ENCODE measurements at regions not wholly inside any gene's neighbourhood (a gene's known extent, or its start where the extent isn't known, plus 50 kb on each side); places are given as distances from the start of the nearest gene placed in this dataset.

DNA sequence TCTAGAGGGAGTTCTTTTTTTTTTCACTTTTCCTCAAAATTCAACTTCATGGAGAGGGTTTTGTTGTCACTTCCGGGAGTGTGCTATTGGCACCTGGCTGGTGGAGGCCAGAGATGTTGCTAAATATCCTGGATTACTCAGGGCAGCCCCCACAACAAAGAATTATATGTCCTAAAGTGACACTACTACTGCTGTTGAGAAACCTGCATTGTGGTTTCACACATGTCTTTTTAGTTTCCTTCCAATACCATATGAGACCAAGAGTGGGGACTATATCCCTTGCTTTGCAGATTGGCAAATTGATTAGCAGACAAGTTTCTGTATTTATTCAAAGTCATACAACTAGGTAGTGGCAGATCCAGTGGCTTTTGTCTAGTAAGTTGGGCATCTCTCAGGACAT is 826.8 kb downstream of the TRIB2 start:
- no peak overlapping the region for H3K27ac ChIP-seq (replicated peaks; ENCODE audit: low read length)
- H3K23ac ChIP-seq (ENCODE audit: low read depth, low read length, poor library complexity), result no peak overlapping the region
- H4K8ac ChIP-seq (ENCODE audit: low read depth, low read length), result no peak overlapping the region
- no peak overlapping the region for H3K4me3 ChIP-seq (ENCODE audit: low read length in 2 of 2)
- no peak overlapping the region for H2AFZ ChIP-seq (ENCODE audit: low read length)
- H3K14ac ChIP-seq (ENCODE audit: low read length), result no peak overlapping the region
- no peaks in the 10 kb centered on the region for H3K9me3 ChIP-seq (replicated peaks in 1 of 2; ENCODE audit: control insufficient read depth in 2 of 2, insufficient read depth in 1 of 2, low read depth in 1 of 2, low read length in 2 of 2)
- no peak overlapping the region for H3K4ac ChIP-seq (ENCODE audit: low read length)
- H2BK15ac ChIP-seq (ENCODE audit: low read length), result no peak overlapping the region
- DNase-seq (ENCODE audit: low spot score), result no peak
- no CpG with 5 or more reads among the region's 1 CpG for WGBS, 2 donors (ENCODE audit: extremely low coverage in 2 of 2, insufficient read length in 2 of 2, insufficient replicate concordance in 1 of 2)
- H3K4me2 ChIP-seq (ENCODE audit: insufficient read depth, low read length, poor library complexity, severe bottlenecking), result no peak overlapping the region
- H3K36me3 ChIP-seq (replicated peaks in 1 of 2; ENCODE audit: control insufficient read depth in 2 of 2, insufficient read depth in 2 of 2, low read length in 2 of 2), result no peaks in the 10 kb centered on the region
- no peaks in the 10 kb centered on the region for H3K27me3 ChIP-seq (ENCODE audit: control insufficient read depth in 3 of 3, insufficient read depth in 3 of 3, low read depth in 1 of 3, low read length in 3 of 3)
- no peak overlapping the region for H2BK120ac ChIP-seq (ENCODE audit: low read depth, low read length)
- H3K79me1 ChIP-seq (ENCODE audit: low read depth, low read length), result no peaks in the 10 kb centered on the region
- peaks cover 0 to 3% of the 10 kb centered on the region in 2 donors for H3K4me1 ChIP-seq (ENCODE audit: control insufficient read depth in 2 of 2, insufficient read depth in 1 of 2, low read depth in 1 of 2, low read length in 2 of 2)
- no peak overlapping the region for H2BK12ac ChIP-seq (ENCODE audit: low read length)
- H3K9ac ChIP-seq (ENCODE audit: low read depth, low read length, poor library complexity), result no peak overlapping the region
- no peak overlapping the region for H2BK5ac ChIP-seq (ENCODE audit: low read length)
- H3K18ac ChIP-seq (ENCODE audit: low read length), result no peak overlapping the region
- H4K91ac ChIP-seq (ENCODE audit: low read depth, low read length, poor library complexity), result no peak overlapping the region
- no peak overlapping the region for H2AK5ac ChIP-seq (ENCODE audit: low read depth, low read length)

DNA sequence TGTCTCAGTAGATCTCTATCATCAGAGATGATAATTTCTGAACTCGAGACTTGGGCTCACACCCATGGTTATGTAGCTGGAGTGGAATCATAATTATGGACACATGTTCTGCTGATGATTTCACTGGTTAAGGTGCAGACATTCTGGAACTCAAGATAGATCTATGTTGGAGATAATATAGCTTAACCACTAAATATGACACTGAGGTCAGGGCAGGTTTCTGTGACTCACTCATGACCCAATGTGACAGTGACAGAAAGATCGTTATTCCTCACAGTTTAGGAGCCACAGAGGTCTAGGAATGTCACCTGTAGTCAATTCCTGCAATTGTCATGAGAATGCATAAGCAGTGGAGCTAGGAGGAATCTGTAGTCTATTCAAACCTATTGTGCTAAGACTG is 828.6 kb downstream of the TRIB2 start:
- Histone ChIP-seq H3K79me1 (ENCODE audit: low read depth, low read length) (no peaks in the 10 kb centered on the region), H3K9me3 (replicated peaks in 1 of 2; ENCODE audit: control insufficient read depth in 2 of 2, insufficient read depth in 1 of 2, low read depth in 1 of 2, low read length in 2 of 2) (no peaks in the 10 kb centered on the region), H3K18ac (ENCODE audit: low read length) (no peak overlapping the region), H3K27me3 (ENCODE audit: control insufficient read depth in 3 of 3, insufficient read depth in 3 of 3, low read depth in 1 of 3, low read length in 3 of 3) (no peaks in the 10 kb centered on the region), H3K36me3 (replicated peaks in 1 of 2; ENCODE audit: control insufficient read depth in 2 of 2, insufficient read depth in 2 of 2, low read length in 2 of 2) (no peaks in the 10 kb centered on the region), H2BK12ac (ENCODE audit: low read length) (no peak overlapping the region), H2BK120ac (ENCODE audit: low read depth, low read length) (no peak overlapping the region), H3K14ac (ENCODE audit: low read length) (no peak overlapping the region), H2BK15ac (ENCODE audit: low read length) (no peak overlapping the region), H3K23ac (ENCODE audit: low read depth, low read length, poor library complexity) (no peak overlapping the region), H3K4ac (ENCODE audit: low read length) (no peak overlapping the region), H2AK5ac (ENCODE audit: low read depth, low read length) (no peak overlapping the region), H3K4me1 (ENCODE audit: control insufficient read depth in 2 of 2, insufficient read depth in 1 of 2, low read depth in 1 of 2, low read length in 2 of 2) (no peaks in the 10 kb centered on the region), H3K4me2 (ENCODE audit: insufficient read depth, low read length, poor library complexity, severe bottlenecking) (no peak overlapping the region), H3K9ac (ENCODE audit: low read depth, low read length, poor library complexity) (no peak overlapping the region), H4K8ac (ENCODE audit: low read depth, low read length) (no peak overlapping the region), H4K91ac (ENCODE audit: low read depth, low read length, poor library complexity) (no peak overlapping the region), H2BK5ac (ENCODE audit: low read length) (no peak overlapping the region), H3K4me3 (ENCODE audit: low read length in 2 of 2) (no peak overlapping the region), H3K27ac (replicated peaks; ENCODE audit: low read length) (no peak overlapping the region), H2AFZ (ENCODE audit: low read length) (no peak overlapping the region)
- no CpG with 5 or more reads among the region's 2 CpGs for WGBS, 2 donors (ENCODE audit: extremely low coverage in 2 of 2, insufficient read length in 2 of 2, insufficient replicate concordance in 1 of 2)
- no peak for DNase-seq (ENCODE audit: low spot score)

DNA sequence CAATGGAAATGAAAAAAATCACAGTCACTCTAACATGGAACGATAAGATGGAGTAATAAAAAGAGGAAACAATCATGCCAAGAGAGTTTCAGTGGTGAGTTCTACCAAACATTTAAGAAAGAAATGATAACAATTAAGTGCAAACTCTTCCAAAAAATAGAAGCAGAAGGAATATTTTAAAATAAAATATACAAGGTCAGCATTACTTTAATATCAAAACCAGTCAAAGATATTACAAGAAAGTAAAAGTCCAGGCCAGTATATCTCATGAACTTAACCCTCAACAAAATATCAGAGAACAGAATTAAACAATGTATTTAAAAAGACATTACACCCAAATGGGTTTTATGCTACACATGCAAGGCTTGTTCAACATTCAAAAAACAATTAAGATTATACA is 829.4 kb downstream of the TRIB2 start:
- Histone ChIP-seq H2BK120ac (ENCODE audit: low read depth, low read length) (no peak overlapping the region), H3K4me3 (ENCODE audit: low read length in 2 of 2) (no peak overlapping the region), H3K4me1 (ENCODE audit: control insufficient read depth in 2 of 2, insufficient read depth in 1 of 2, low read depth in 1 of 2, low read length in 2 of 2) (no peaks in the 10 kb centered on the region), H4K91ac (ENCODE audit: low read depth, low read length, poor library complexity) (no peak overlapping the region), H2BK15ac (ENCODE audit: low read length) (no peak overlapping the region), H3K18ac (ENCODE audit: low read length) (no peak overlapping the region), H3K27me3 (ENCODE audit: control insufficient read depth in 3 of 3, insufficient read depth in 3 of 3, low read depth in 1 of 3, low read length in 3 of 3) (no peaks in the 10 kb centered on the region), H3K36me3 (replicated peaks in 1 of 2; ENCODE audit: control insufficient read depth in 2 of 2, insufficient read depth in 2 of 2, low read length in 2 of 2) (no peaks in the 10 kb centered on the region), H2AFZ (ENCODE audit: low read length) (no peak overlapping the region), H3K4me2 (ENCODE audit: insufficient read depth, low read length, poor library complexity, severe bottlenecking) (no peak overlapping the region), H4K8ac (ENCODE audit: low read depth, low read length) (no peak overlapping the region), H2BK12ac (ENCODE audit: low read length) (no peak overlapping the region), H3K14ac (ENCODE audit: low read length) (no peak overlapping the region), H2BK5ac (ENCODE audit: low read length) (no peak overlapping the region), H3K9me3 (replicated peaks in 1 of 2; ENCODE audit: control insufficient read depth in 2 of 2, insufficient read depth in 1 of 2, low read depth in 1 of 2, low read length in 2 of 2) (no peaks in the 10 kb centered on the region), H3K79me1 (ENCODE audit: low read depth, low read length) (no peaks in the 10 kb centered on the region), H2AK5ac (ENCODE audit: low read depth, low read length) (no peak overlapping the region), H3K23ac (ENCODE audit: low read depth, low read length, poor library complexity) (no peak overlapping the region), H3K9ac (ENCODE audit: low read depth, low read length, poor library complexity) (no peak overlapping the region), H3K27ac (replicated peaks; ENCODE audit: low read length) (no peak overlapping the region), H3K4ac (ENCODE audit: low read length) (no peak overlapping the region)
- WGBS, 2 donors (ENCODE audit: extremely low coverage in 2 of 2, insufficient read length in 2 of 2, insufficient replicate concordance in 1 of 2), result no CpG with 5 or more reads among the region's 1 CpG
- no peak for DNase-seq (ENCODE audit: low spot score)

DNA sequence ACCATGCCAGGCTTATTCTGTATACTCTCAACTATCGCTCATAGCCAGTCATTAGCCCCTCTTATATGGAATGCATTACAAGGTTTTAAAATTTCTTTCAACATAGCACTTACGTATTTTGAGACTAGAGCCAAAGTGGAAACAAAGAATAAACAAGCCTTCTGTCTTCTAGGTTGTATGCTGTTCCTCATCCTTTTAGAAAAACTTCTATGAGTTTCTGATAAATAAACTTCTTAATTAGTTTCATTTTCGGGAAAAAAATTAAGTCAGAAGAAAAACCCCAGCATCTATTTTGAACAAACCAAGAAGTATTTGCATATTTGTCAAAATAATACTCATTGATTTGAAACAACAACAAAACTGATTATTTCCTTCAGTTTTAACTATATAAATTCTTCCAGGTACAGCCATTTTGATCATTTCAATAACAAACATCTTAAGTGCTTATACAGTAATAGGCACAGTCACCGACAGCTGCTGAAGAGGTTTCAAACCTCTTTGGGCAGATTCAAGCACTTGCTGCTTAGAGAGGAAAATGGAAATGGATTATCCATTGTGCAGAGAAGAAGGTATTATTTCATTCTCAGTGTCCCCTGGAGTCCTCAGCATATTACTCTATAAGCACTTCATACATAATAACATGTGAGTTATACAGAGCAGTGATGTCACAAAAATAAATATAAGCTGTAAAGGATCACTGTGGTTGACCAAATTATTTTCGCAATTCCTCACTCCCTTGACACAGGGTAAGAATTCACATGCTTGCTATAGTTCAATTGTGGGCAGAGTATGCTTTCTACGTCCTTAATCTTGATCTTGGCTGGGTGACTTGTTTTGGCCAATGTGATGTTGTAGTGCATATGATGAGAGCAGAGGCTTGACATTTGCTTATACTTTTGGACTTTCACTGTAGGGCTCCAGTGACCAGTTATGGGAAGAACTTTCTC is 833.8 kb downstream of the TRIB2 start:
- Histone ChIP-seq H3K14ac (ENCODE audit: low read length) (no peak overlapping the region), H4K8ac (ENCODE audit: low read depth, low read length) (no peak overlapping the region), H3K23ac (ENCODE audit: low read depth, low read length, poor library complexity) (no peak overlapping the region), H2BK12ac (ENCODE audit: low read length) (no peak overlapping the region), H2BK5ac (ENCODE audit: low read length) (no peak overlapping the region), H3K79me1 (ENCODE audit: low read depth, low read length) (no peaks in the 10 kb centered on the region), H3K36me3 (replicated peaks in 1 of 2; ENCODE audit: control insufficient read depth in 2 of 2, insufficient read depth in 2 of 2, low read length in 2 of 2) (no peaks in the 10 kb centered on the region), H4K91ac (ENCODE audit: low read depth, low read length, poor library complexity) (no peak overlapping the region), H3K4me3 (ENCODE audit: low read length in 2 of 2) (no peak overlapping the region), H3K27ac (replicated peaks; ENCODE audit: low read length) (no peak overlapping the region), H3K4me2 (ENCODE audit: insufficient read depth, low read length, poor library complexity, severe bottlenecking) (no peak overlapping the region), H3K9ac (ENCODE audit: low read depth, low read length, poor library complexity) (no peak overlapping the region), H2BK120ac (ENCODE audit: low read depth, low read length) (no peak overlapping the region), H2BK15ac (ENCODE audit: low read length) (no peak overlapping the region), H3K9me3 (replicated peaks in 1 of 2; ENCODE audit: control insufficient read depth in 2 of 2, insufficient read depth in 1 of 2, low read depth in 1 of 2, low read length in 2 of 2) (no peaks in the 10 kb centered on the region), H2AFZ (ENCODE audit: low read length) (no peak overlapping the region), H3K18ac (ENCODE audit: low read length) (no peak overlapping the region), H2AK5ac (ENCODE audit: low read depth, low read length) (no peak overlapping the region), H3K4me1 (ENCODE audit: control insufficient read depth in 2 of 2, insufficient read depth in 1 of 2, low read depth in 1 of 2, low read length in 2 of 2) (no peaks in the 10 kb centered on the region), H3K27me3 (ENCODE audit: control insufficient read depth in 3 of 3, insufficient read depth in 3 of 3, low read depth in 1 of 3, low read length in 3 of 3) (no peaks in the 10 kb centered on the region), H3K4ac (ENCODE audit: low read length) (no peak overlapping the region)
- WGBS, 2 donors (ENCODE audit: extremely low coverage in 2 of 2, insufficient read length in 2 of 2, insufficient replicate concordance in 1 of 2), result no CpG with 5 or more reads among the region's 6 CpGs
- DNase-seq (ENCODE audit: low spot score), result no peak

All from neuronal stem cell (in vitro differentiated cells).